HEK293 (cell line): ENCODE measurements at regions not wholly inside any gene's neighbourhood (a gene's known extent, or its start where the extent isn't known, plus 50 kb on each side); places are given as distances from the start of the nearest gene placed in this dataset.

ENCODE experiments used
- CTCF ChIA-PET: fragments of 350-600 bp; formaldehyde crosslinking; extraction: SDS; loops from one replicate; lab custom pipeline; 2021; ENCODE audit warnings: antibody characterized with exemption; lab: Yijun Ruan, JAX
- POLR2A ChIA-PET: fragments of 300-600 bp; formaldehyde crosslinking; extraction: SDS; loops from one replicate; lab custom pipeline; 2020; ENCODE audit warnings: antibody characterized with exemption, inconsistent platforms; lab: Yijun Ruan, JAX
- H3K27ac ChIP-seq: fragments of 200-500 bp; sonication (Bioruptor generic); 2 replicates; pipeline ENCODE4 v1.5.1; 2014; ENCODE audit warnings: low read depth, low read length, control low read depth, inconsistent platforms; ENCODE audit errors: extremely low read depth
- H3K36me3 ChIP-seq, 2 experiments: fragments of 200-500 bp in 1 of 2; sonication (Bioruptor generic) in 1 of 2; 1 replicate in 1 of 2; 2 replicates in 1 of 2; pipeline ENCODE4 v1.5.1; 2014 to 2017; ENCODE audit warnings: inconsistent platforms in 2 of 2, low read length in 2 of 2; ENCODE audit not compliant: control insufficient read depth in 2 of 2, insufficient read depth in 1 of 2
- H3K4me1 ChIP-seq: fragments of 200-500 bp; sonication (Bioruptor generic); 2 replicates; pipeline ENCODE4 v1.5.1; 2014; ENCODE audit warnings: mild to moderate bottlenecking, low read length, inconsistent platforms; ENCODE audit not compliant: control insufficient read depth, insufficient read depth
- H3K4me3 ChIP-seq: 2 replicates; pipeline ENCODE4 v1.5.1; 2011; ENCODE audit warnings: low read depth, mild to moderate bottlenecking, control low read depth, low read length, moderate library complexity
- H3K9me3 ChIP-seq: fragments of 200-500 bp; sonication (Bioruptor generic); 2 replicates; pipeline ENCODE4 v1.5.1; 2014; ENCODE audit warnings: low read depth, low read length, inconsistent platforms; ENCODE audit not compliant: control insufficient read depth, insufficient read depth
- EGR2 ChIP-seq: fragments of 450-650 bp; formaldehyde crosslinking; IDR thresholded peaks from 2 replicates; pipeline ENCODE4 v1.5.1; 2016; ENCODE audit warnings: low read depth, missing biosample characterization, missing genetic modification characterization
- SETDB1 ChIP-seq: IDR thresholded peaks from one replicate; pipeline ENCODE4 v1.6.1; 2017; ENCODE audit warnings: mild to moderate bottlenecking, low read length, moderate library complexity, mixed read lengths; ENCODE audit not compliant: insufficient read length
- SP3 ChIP-seq: fragments of 450-650 bp; formaldehyde crosslinking; IDR thresholded peaks from 2 replicates; pipeline ENCODE4 v1.5.1; 2016; ENCODE audit warnings: missing biosample characterization, missing genetic modification characterization
- ZNF146 ChIP-seq: fragments of 450-650 bp; formaldehyde crosslinking; IDR thresholded peaks from 2 replicates; pipeline ENCODE4 v1.5.1; 2016; ENCODE audit warnings: missing biosample characterization, missing genetic modification characterization
- ZNF169 ChIP-seq: fragments of 450-650 bp; formaldehyde crosslinking; IDR thresholded peaks from 2 replicates; pipeline ENCODE4 v1.5.1; 2016; ENCODE audit warnings: missing biosample characterization, missing genetic modification characterization
- ZNF2 ChIP-seq: fragments of 450-650 bp; formaldehyde crosslinking; IDR thresholded peaks from 2 replicates; pipeline ENCODE4 v1.5.1; 2016; ENCODE audit warnings: missing biosample characterization, missing genetic modification characterization
- ZNF37A ChIP-seq: fragments of 450-650 bp; IDR thresholded peaks from 2 replicates; pipeline ENCODE4 v1.5.1; 2018; ENCODE audit warnings: missing biosample characterization, missing genetic modification characterization
- ZNF449 ChIP-seq: fragments of 450-650 bp; formaldehyde crosslinking; IDR thresholded peaks from 2 replicates; pipeline ENCODE4 v1.5.1; 2017; ENCODE audit warnings: missing biosample characterization, mild to moderate bottlenecking, missing genetic modification characterization, moderate library complexity
- ZNF518A ChIP-seq: fragments of 450-650 bp; formaldehyde crosslinking; conservative IDR thresholded peaks from 2 replicates; pipeline ENCODE4 v1.5.1; 2016; ENCODE audit warnings: low read depth, missing biosample characterization, missing genetic modification characterization
- ZNF560 ChIP-seq: fragments of 450-650 bp; formaldehyde crosslinking; IDR thresholded peaks from 2 replicates; pipeline ENCODE4 v1.5.1; 2017; ENCODE audit warnings: missing biosample characterization, missing genetic modification characterization, borderline replicate concordance
- ZNF701 ChIP-seq: fragments of 450-650 bp; formaldehyde crosslinking; IDR thresholded peaks from 2 replicates; pipeline ENCODE4 v1.5.1; 2016; ENCODE audit warnings: missing biosample characterization, missing genetic modification characterization
- TF ChIP-seq, protein P1 (sequence below): fragments of 450-650 bp; formaldehyde crosslinking; conservative IDR thresholded peaks from 2 replicates; pipeline ENCODE4 v1.5.1; 2016; ENCODE audit warnings: low read depth, missing biosample characterization, missing genetic modification characterization
- TF ChIP-seq, protein P2 (sequence below): fragments of 450-650 bp; formaldehyde crosslinking; IDR thresholded peaks from 2 replicates; pipeline ENCODE4 v1.5.1; 2016; ENCODE audit warnings: missing biosample characterization, missing genetic modification characterization
- TF ChIP-seq, protein P3 (sequence below): fragments of 450-650 bp; formaldehyde crosslinking; IDR thresholded peaks from 2 replicates; pipeline ENCODE4 v1.5.1; 2016; ENCODE audit warnings: missing biosample characterization, missing genetic modification characterization

DNA sequence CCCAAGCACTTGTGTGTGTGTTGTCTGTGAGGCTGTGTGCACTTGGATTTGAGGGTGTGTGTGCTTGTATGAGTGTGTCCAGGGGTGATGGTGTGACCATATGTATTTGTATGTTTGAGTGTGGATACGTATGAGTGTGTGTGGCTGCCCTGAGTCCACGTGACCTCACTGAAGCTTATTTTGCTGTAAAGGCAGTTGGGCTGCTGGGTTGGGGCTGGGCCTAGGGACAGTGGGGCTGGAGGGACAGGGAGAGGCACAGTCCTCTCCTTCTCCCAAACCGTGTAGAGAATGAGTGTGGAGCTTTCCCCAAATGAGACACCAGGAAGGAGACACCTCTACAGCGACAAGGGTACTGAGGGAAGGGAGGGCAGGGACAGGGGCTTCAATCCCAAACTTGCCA lies 163.4 kb upstream of the TLE3 start (continued):
- TF ChIP-seq, protein P1, sequence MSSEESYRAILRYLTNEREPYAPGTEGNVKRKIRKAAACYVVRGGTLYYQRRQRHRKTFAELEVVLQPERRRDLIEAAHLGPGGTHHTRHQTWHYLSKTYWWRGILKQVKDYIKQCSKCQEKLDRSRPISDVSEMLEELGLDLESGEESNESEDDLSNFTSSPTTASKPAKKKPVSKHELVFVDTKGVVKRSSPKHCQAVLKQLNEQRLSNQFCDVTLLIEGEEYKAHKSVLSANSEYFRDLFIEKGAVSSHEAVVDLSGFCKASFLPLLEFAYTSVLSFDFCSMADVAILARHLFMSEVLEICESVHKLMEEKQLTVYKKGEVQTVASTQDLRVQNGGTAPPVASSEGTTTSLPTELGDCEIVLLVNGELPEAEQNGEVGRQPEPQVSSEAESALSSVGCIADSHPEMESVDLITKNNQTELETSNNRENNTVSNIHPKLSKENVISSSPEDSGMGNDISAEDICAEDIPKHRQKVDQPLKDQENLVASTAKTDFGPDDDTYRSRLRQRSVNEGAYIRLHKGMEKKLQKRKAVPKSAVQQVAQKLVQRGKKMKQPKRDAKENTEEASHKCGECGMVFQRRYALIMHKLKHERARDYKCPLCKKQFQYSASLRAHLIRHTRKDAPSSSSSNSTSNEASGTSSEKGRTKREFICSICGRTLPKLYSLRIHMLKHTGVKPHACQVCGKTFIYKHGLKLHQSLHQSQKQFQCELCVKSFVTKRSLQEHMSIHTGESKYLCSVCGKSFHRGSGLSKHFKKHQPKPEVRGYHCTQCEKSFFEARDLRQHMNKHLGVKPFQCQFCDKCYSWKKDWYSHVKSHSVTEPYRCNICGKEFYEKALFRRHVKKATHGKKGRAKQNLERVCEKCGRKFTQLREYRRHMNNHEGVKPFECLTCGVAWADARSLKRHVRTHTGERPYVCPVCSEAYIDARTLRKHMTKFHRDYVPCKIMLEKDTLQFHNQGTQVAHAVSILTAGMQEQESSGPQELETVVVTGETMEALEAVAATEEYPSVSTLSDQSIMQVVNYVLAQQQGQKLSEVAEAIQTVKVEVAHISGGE (tag by site-specific recombination) = no peak
- TF ChIP-seq SETDB1 (no peak), ZNF37A (no peak)
- TF ChIP-seq, all 188 proteins: peak for 0

- Histone ChIP-seq H3K36me3 (no peaks in the 10 kb centered on the region), H3K27ac (no peak overlapping the region), H3K4me3 (no peak overlapping the region), H3K4me1 (peaks cover 6% of the 10 kb centered on the region), H3K9me3 (no peaks in the 10 kb centered on the region)
- TF ChIP-seq, protein P2, sequence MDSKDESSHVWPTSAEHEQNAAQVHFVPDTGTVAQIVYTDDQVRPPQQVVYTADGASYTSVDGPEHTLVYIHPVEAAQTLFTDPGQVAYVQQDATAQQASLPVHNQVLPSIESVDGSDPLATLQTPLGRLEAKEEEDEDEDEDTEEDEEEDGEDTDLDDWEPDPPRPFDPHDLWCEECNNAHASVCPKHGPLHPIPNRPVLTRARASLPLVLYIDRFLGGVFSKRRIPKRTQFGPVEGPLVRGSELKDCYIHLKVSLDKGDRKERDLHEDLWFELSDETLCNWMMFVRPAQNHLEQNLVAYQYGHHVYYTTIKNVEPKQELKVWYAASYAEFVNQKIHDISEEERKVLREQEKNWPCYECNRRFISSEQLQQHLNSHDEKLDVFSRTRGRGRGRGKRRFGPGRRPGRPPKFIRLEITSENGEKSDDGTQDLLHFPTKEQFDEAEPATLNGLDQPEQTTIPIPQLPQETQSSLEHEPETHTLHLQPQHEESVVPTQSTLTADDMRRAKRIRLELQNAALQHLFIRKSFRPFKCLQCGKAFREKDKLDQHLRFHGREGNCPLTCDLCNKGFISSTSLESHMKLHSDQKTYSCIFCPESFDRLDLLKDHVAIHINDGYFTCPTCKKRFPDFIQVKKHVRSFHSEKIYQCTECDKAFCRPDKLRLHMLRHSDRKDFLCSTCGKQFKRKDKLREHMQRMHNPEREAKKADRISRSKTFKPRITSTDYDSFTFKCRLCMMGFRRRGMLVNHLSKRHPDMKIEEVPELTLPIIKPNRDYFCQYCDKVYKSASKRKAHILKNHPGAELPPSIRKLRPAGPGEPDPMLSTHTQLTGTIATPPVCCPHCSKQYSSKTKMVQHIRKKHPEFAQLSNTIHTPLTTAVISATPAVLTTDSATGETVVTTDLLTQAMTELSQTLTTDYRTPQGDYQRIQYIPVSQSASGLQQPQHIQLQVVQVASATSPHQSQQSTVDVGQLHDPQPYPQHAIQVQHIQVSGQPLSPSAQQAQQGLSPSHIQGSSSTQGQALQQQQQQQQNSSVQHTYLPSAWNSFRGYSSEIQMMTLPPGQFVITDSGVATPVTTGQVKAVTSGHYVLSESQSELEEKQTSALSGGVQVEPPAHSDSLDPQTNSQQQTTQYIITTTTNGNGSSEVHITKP (tag by site-specific recombination) = peak; percentile 86
- no peak for TF ChIP-seq ZNF169 (tag by site-specific recombination)
- POLR2A ChIA-PET = no interaction called here
- CTCF ChIA-PET = interaction anchor here (1.4 to 1.6 kb wide), 2 partner anchors 102 to 199 kb away, joined by 3 to 5 read pairs; no protein-coding TSS in a partner anchor
Measured at GRCh38 chr15:70260580-70260979, 162.9 kb upstream of the TLE3 start.

DNA sequence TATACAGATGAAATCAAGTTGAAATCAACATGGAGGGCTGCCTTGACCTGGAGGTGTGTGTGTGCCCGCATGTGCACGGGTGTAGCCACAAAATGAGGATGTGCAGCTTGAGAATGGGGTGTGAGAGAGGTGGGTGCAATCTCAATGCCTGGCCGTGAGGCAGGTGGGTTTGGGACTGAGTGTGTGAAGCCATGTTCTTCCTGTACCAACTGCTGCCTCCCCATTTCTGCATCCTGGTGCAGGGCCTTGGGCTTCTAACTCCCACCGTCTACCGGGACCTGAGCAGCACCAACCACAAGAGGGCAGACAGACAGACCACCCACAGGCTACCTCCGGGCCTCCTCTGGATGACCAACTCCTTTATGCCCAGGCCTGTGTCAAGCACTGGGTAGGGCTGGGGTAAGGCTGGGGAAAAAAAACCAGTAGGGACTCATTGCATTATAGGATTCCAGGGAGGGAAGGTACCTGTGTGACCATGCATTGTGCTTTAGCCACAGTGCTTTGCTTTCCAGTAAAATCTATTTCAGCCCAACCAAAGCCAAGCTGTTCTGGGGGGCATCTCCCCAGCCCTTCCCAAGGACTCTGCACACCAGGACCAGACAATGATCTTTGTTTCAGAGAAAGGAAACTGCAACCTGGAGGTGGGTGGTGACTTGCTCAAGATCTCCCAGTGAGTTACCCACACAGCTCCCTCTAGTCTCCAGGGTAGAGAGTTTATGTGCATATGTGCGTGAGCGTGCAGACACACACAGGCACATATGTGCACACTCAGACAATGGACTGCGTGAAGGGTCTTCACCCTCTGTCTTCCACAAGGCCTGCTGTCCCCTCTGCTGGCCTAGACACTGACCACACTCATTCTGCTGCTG lies 162.2 kb upstream of the TLE3 start:
- Histone ChIP-seq H3K4me1 (peaks cover 6% of the 10 kb centered on the region), H3K27ac (no peak overlapping the region), H3K4me3 (no peak overlapping the region), H3K36me3 (no peaks in the 10 kb centered on the region), H3K9me3 (no peaks in the 10 kb centered on the region)
- POLR2A ChIA-PET = no interaction called here
- CTCF ChIA-PET = interaction anchor here (0.5 to 1.6 kb wide), 7 partner anchors 36 to 786 kb away, joined by 3 to 6 read pairs (median 3); no protein-coding TSS in a partner anchor
- TF ChIP-seq ZNF701 (tag by site-specific recombination) = no peak
- TF ChIP-seq ZNF146 (tag by site-specific recombination) = no peak
- TF ChIP-seq SP3 (tag by site-specific recombination) = no peak
- TF ChIP-seq ZNF2 (tag by site-specific recombination) = no peak
- TF ChIP-seq ZNF449 = peak; percentile 93
- 0 out of 2 replicates have a peak, but pooled peaks have one; percentile 14 for TF ChIP-seq EGR2
- no peak for TF ChIP-seq ZNF560 (tag by site-specific recombination)
- TF ChIP-seq, protein P3, sequence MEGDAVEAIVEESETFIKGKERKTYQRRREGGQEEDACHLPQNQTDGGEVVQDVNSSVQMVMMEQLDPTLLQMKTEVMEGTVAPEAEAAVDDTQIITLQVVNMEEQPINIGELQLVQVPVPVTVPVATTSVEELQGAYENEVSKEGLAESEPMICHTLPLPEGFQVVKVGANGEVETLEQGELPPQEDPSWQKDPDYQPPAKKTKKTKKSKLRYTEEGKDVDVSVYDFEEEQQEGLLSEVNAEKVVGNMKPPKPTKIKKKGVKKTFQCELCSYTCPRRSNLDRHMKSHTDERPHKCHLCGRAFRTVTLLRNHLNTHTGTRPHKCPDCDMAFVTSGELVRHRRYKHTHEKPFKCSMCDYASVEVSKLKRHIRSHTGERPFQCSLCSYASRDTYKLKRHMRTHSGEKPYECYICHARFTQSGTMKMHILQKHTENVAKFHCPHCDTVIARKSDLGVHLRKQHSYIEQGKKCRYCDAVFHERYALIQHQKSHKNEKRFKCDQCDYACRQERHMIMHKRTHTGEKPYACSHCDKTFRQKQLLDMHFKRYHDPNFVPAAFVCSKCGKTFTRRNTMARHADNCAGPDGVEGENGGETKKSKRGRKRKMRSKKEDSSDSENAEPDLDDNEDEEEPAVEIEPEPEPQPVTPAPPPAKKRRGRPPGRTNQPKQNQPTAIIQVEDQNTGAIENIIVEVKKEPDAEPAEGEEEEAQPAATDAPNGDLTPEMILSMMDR (tag by site-specific recombination) = peak; percentile 55
- TF ChIP-seq ZNF518A = no peak
- TF ChIP-seq, all 188 proteins: peak for 3
